HG03045 (cell line): ENCODE measurements at regions not wholly inside any gene's neighbourhood (a gene's known extent, or its start where the extent isn't known, plus 50 kb on each side); places are given as distances from the start of the nearest gene placed in this dataset.

Experiments
- ATAC-seq: cut with Tn5 transposase; IDR thresholded peaks from one replicate; pipeline ENCODE4 v1.9.1; 2021; ENCODE audit warnings: mild to moderate bottlenecking, moderate library complexity; ENCODE audit not compliant: unreplicated experiment

DNA sequence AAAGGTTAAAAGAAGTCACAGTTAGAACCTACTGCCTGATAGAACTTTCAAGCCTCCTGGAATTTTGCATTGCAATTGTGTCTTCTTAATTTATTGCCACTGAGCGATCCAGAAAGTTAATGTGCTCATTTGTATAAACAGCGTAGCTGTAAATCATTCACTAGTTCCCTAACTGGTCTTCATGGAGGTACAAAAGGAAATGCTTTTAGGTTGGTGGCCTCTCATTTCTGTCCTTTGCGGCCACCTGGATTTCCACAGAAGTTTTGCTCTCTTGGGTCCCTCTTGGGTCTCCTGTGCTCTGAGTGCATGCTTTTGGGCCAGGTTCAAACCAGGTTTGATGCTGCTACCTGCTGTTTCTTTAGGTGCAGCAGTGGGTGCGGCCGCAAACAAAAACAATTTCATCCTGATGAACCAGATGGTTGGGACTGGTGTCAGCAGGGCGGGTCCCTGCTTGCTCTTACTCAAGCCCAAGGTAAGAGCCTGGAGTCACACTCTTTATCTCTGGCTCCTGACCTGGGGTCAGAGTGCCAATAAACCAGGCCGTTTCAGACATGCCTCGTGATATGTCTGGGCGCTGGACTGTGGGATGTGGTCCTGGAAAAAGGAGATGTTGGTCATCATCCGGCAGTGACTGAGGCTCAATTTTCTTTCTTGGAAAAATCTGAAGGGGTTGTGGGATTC is 270.1 kb downstream of the PTTG2 start:
- no peak for ATAC-seq

DNA sequence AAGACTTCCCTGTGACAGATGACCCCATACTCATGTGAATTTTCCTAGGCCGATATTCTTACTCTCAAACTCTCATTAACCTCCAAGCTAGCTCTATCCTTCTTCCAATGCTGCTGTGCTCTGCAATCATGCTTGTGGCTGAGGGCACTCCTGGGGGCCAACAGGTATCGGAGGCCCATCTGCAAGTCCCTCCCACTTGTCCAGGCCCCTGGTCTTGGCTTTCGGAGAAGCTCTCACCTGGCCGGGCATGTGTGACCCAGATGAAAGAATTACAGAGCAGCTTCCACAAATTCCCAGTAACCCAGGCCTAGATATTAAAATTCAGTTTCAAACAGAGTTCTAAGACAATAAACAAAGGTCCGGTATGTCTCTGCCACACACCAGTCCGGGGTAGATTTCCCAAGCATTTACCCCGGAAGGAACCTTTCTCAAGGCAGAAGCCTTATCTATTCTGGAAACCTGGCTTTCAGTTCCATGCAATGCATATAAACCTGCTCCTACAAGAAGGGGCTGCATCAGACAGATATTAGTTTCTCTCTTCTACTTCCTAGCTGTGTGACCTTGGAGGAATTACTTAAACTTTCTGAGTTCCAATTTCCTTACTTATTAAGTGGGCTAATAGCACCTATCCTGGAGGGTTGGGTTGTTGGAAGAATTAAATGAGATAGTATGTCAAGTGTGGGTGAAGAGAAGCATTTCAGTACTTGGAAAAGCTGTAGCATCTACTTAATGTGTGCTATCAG is 270.8 kb downstream of the PTTG2 start:
- ATAC-seq, result no peak

- no peak for ATAC-seq
Observed at GRCh38 chr4:38231626-38232025, 271.4 kb downstream of the PTTG2 start.

DNA sequence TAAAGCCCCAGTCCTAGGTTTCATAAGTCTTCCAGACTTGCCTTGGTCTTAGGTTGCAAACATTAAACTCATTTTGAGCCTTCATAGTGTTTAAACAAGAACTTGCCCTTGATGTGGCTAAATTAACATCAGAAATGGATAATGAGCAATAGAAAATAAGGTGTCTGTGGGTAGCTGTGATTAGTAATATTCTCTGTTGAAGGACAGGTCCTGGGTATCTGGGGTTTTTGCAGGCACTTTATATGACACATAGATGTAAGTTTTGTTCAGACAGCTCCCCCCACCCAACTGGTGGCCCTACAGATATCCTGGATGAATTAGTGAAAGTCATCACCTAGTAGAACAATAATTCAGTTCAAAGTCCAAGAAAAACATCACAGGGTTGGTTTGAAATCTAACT is 272.5 kb downstream of the PTTG2 start:
- ATAC-seq, result no peak

GRCh38 chr4:38233727-38234480 is 273.7 kb downstream of the PTTG2 start:
- ATAC-seq, result no peak

GRCh38 chr4:38235354-38235753 is 275.2 kb downstream of the PTTG2 start:
- no peak for ATAC-seq

GRCh38 chr4:38236003-38236402 is 275.8 kb downstream of the PTTG2 start:
- ATAC-seq, result no peak

- ATAC-seq, result no peak
Observed at GRCh38 chr4:38236503-38236902, 276.3 kb downstream of the PTTG2 start.

DNA sequence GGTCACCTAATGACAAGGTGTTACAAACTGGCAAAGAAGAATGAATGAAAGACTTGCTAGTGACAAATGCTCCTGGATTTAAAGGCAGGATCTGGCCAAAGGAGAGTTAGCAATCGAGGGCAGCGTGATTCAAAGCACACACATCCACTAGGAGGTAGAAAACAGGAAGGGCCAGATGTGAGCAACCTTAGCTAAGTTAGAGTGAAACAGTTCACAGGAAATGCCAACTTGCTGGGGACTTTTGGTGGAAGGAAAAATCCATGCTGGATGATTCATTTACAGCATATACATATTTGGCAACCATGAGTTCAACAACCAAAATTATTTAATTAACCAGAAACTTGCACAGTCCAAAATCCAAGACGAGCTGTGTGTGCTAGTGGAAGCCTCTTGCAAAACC is 276.9 kb downstream of the PTTG2 start:
- no peak for ATAC-seq

- ATAC-seq, result no peak
Observed at GRCh38 chr4:38241541-38241940, 281.3 kb downstream of the PTTG2 start.

DNA sequence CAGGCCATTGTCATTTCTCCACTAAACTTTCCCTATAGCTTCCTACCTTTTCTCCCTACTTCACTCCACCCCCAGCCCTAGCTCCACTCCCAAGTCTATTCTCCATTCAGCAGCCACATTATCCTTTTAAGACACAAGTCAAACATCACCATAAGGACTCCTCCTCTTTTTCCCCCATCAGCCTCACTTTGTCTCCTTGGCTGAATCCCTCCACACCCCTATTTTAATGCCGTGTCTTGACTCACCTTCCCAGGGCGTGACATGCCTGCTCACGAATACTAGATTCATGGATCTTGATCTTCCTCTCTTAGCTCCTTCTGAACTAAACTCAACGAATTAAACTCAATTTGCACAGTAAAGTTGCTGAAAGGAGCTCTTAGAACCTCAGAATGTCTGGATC is 281.9 kb downstream of the PTTG2 start:
- no peak for ATAC-seq

DNA sequence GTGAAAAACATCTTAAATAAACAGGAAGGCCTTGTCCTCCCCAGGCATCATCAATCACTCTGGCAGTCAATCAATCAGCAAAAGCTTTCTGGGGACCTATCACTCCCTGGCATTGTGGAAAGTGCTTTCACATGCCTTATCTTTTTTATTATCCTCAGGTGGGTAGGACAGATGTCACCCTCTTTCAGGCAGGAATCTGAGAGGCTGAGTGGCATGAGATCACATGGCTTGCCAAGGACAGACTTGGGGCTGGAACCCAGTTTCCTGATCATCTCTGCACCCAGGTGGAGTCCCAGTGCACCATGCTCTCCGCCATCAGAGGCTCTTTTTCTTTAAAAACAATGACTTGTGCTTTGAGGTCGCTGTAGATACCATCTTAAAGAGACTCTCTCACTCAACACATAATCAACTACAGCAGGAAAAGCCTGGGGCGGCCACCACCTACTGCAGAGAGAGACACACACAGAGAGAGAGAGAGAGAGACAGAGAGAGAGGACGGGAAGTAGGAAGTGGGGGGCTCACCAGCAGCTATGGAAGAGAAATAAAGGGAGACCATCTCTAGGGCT is 282.7 kb downstream of the PTTG2 start:
- ATAC-seq, result no peak

GRCh38 chr4:38243388-38244053 is 283.3 kb downstream of the PTTG2 start:
- ATAC-seq, result no peak

GRCh38 chr4:38254825-38255224 is 294.6 kb downstream of the PTTG2 start:
- ATAC-seq, result no peak

DNA sequence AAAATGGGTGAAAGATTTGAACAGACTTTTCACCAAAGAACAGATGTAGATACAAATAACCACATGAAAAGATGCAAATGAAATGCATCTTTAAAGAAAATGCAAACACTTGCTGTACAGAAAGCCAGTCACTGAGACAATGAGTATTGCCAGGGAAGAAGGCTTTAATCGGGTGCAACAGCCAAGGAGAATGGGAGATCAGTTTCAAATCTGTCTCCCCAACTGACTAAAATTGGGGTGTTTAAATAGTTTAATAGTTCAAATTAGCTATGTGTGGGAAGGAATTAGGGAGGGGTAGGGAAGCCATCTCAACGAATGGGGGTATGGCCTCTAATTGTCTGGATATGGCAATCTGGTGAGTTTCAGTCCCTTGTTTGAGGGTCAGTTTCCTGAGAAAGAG is 295.4 kb downstream of the PTTG2 start:
- ATAC-seq, result no peak

DNA sequence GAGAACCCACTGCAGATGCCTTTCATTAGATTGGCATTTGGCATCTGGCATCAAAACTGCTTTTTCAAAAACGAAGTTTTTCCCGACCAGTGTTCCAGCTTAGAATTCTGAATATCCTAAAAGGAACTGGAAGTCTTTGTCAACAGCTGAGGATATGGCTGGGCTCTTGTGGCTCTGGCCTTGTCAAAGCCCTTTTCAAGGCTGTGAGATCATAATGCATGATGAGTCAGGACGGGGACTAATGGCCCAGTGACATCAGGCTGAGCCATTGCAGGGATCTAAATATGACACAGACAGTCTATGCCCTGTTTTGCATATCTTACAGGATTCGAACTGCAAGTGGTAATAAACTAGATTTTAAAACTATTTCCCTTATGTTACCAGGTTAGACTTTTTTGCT is 306.4 kb downstream of the PTTG2 start:
- no peak for ATAC-seq

DNA sequence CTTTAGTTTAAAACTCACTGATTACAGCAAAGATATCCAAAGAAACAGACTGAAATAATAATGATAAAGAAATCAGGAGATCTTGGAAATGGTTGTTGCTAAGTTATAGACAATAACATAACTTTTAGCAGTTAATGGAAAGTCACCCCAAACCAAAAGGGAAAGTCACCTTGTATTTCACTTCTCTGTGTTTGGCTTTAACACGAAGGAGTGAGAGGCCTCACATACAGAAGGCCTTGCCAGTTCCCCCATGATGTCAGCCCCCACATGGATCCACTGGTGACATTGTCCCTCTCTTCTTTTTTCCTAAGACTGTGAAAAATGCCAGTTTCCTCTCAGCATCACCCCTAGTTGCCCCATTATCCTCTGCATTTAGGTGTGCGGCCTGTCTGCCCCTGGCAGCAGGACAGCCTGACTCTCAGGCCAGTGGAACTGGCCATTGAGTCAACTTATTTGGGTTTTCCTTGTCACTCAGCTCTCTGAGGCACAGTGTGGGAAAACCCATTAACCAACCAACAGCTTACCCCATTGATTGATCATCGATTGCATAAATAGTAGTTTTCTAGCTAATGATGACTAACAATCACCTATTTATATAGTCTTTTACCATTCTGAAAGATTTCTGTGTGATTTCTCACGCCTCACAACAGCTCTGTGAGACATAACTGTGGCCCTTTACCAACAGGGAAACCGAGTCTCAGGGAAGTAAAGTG is 308.1 kb downstream of the PTTG2 start:
- ATAC-seq, result no peak

DNA sequence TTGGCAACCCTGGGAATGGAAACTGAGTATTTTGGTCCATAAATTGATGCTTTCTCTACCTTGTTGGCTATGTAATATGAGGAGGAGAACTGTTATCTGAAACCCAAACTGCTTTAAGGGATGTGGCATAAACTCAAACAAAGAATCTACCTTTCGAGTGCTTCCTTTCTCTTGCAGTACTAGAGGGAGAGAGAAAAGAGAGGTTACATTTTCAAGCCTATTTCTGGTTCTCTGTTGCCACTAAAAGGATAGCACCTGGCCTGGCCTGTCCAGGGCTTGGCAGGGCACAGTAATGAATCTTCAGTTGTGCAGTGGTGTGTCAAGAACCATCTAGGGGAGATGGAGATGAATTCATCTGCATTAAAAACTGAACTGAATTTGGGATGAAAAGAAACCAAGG is 308.6 kb downstream of the PTTG2 start:
- ATAC-seq, result no peak

- no peak for ATAC-seq
Observed at GRCh38 chr4:38273407-38273806, 313.2 kb downstream of the PTTG2 start.

GRCh38 chr4:38275331-38276100 is 315.3 kb downstream of the PTTG2 start:
- no peak for ATAC-seq
